ENCODE measurements at regions not wholly inside any gene's neighbourhood (a gene's known extent, or its start where the extent isn't known, plus 50 kb on each side); places are given as distances from the start of the nearest gene placed in this dataset.

DNA sequence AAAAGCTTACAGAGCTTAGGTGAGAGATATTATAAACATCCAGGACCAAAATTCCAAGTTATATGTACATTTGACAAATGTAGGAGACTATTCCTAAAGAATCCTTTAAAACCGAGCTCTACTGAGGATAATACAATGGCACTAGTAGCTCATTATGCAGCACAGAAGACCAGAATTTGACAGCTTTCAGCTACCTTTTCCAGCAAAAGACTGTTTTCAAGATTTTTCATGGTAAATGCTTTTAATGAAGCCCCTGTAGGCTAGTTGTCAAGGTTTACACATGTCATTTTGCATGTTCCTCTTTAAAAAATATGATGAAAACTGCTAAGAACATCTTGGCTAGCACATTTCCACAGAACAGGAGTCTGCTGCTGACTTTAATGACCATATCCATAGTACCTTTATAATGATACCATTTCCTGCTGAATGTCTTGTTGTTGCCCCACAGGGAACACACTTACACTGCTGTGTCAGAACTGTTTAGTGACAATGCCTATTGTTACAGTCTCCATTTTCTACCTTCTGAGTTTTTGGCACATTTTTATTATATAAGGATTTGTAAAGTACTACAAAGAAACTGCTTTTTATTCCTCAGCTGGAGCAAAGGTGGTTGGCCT, 1382.3 kb downstream of the RAPGEF2 start:
- H3K27ac ChIP-seq = no peak overlapping the region
- no peak for DNase-seq (ENCODE audit: low read depth in 1 of 2, low spot score in 1 of 2)
- H3K4me1 ChIP-seq = no peaks in the 10 kb centered on the region
- TF ChIP-seq, protein P1, sequence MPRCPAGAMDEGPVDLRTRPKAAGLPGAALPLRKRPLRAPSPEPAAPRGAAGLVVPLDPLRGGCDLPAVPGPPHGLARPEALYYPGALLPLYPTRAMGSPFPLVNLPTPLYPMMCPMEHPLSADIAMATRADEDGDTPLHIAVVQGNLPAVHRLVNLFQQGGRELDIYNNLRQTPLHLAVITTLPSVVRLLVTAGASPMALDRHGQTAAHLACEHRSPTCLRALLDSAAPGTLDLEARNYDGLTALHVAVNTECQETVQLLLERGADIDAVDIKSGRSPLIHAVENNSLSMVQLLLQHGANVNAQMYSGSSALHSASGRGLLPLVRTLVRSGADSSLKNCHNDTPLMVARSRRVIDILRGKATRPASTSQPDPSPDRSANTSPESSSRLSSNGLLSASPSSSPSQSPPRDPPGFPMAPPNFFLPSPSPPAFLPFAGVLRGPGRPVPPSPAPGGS (IDR thresholded peaks at IDR 0.05) = no peak
- TF ChIP-seq NR3C1 (IDR thresholded peaks at IDR 0.05) = no peak
- TF ChIP-seq EHF (CRISPR knock-in tag; IDR thresholded peaks at IDR 0.05) = no peak
- no peak for TF ChIP-seq NPAS2 (CRISPR knock-in tag; IDR thresholded peaks at IDR 0.05; ENCODE audit: borderline replicate concordance)
- no peak for TF ChIP-seq ESRRA (IDR thresholded peaks at IDR 0.05; ENCODE audit: borderline replicate concordance, low read length)
- no peak for TF ChIP-seq MAFK (IDR thresholded peaks at IDR 0.05; ENCODE audit: partially characterized antibody)
- TF ChIP-seq, protein P2, sequence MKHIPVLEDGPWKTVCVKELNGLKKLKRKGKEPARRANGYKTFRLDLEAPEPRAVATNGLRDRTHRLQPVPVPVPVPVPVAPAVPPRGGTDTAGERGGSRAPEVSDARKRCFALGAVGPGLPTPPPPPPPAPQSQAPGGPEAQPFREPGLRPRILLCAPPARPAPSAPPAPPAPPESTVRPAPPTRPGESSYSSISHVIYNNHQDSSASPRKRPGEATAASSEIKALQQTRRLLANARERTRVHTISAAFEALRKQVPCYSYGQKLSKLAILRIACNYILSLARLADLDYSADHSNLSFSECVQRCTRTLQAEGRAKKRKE (CRISPR knock-in tag; IDR thresholded peaks at IDR 0.05; ENCODE audit: low read depth) = no peak
- no peak for TF ChIP-seq KDM5A (IDR thresholded peaks at IDR 0.05)
- TF ChIP-seq CHD4 (IDR thresholded peaks at IDR 0.05; ENCODE audit: borderline replicate concordance) = no peak
- TF ChIP-seq, protein P3, sequence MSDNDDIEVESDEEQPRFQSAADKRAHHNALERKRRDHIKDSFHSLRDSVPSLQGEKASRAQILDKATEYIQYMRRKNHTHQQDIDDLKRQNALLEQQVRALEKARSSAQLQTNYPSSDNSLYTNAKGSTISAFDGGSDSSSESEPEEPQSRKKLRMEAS (IDR thresholded peaks at IDR 0.05) = no peak
- no peak for FAIRE-seq
- ChIA-PET CTCF (no interaction called here), POLR2A (no interaction called here)
- no peak overlapping the region for H3K4me3 ChIP-seq
- ATAC-seq = no peak
- 15% methylated on average over 1 of the region's 1 CpG for WGBS (ENCODE audit: missing lambda C conversion rate)
- H3K9me3 ChIP-seq = no peaks in the 10 kb centered on the region
- H3K4me2 ChIP-seq = no peak overlapping the region

DNA sequence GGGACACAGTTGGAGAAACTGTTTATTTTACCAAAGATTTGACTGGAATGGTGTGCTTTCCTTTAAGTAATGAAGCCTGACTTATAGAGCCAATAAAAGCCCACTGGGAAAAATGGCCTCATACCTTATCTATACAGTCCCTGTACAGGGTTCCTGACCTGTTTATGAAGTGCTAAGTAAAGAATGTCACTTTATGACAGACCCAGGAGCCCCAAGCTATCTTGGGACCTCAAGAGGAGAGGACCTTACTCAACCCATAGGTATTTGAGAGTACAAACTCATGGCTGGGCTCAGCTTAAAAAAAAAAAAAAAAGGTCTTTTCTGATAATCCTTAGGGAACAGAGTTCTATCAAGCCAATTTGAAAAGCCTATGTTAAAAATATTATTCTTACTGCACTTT, 1389.3 kb downstream of the RAPGEF2 start:
- Histone ChIP-seq H3K4me3 (no peak overlapping the region), H3K4me2 (no peak overlapping the region), H3K4me1 (no peaks in the 10 kb centered on the region), H3K27ac (no peak overlapping the region), H3K9me3 (no peaks in the 10 kb centered on the region)
- CTCF ChIA-PET = no interaction called here
- ATAC-seq (no peak), DNase-seq (ENCODE audit: low read depth in 1 of 2, low spot score in 1 of 2) (no peak), FAIRE-seq (no peak)
- POLR2A ChIA-PET = no interaction called here
- no peak for TF ChIP-seq SREBF2 (IDR thresholded peaks at IDR 0.05)

DNA sequence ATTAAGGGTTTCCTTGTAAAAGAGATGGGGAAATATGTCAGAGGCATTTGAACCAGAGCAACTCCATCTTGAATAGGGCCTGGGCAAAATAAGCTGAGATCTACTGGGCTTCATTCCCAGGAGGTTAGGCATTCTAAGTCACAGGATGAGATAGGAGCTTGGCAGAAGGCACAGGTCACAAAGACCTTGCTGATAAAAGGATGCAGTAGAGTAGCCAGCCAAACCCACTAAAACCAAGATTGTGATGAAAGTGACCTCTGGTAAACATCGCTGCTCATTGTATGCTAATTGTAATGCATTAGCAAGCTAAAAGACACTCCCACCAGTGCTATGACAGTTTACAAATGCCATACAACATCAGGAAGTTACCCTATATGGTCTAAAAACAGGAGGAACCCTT, 1390.3 kb downstream of the RAPGEF2 start:
- CTCF ChIA-PET = interaction anchor here (0.6 kb wide), 1 partner anchor 58 kb away, joined by 3 read pairs; no protein-coding TSS in a partner anchor
- POLR2A ChIA-PET = no interaction called here
- ATAC-seq (no peak), DNase-seq (ENCODE audit: low read depth in 1 of 2, low spot score in 1 of 2) (no peak), FAIRE-seq (no peak)
- H3K4me1 ChIP-seq = no peaks in the 10 kb centered on the region
- 67% methylated on average over 1 of the region's 1 CpG for WGBS (ENCODE audit: missing lambda C conversion rate)
- no peak overlapping the region for H3K4me3 ChIP-seq
- H3K4me2 ChIP-seq = no peak overlapping the region
- no peak overlapping the region for H3K27ac ChIP-seq
- TF ChIP-seq HOXA7 (CRISPR knock-in tag; IDR thresholded peaks at IDR 0.05) (no peak), ZSCAN20 (CRISPR knock-in tag; IDR thresholded peaks at IDR 0.05) (no peak), FOSB (CRISPR knock-in tag; IDR thresholded peaks at IDR 0.05) (no peak), RAD21 (conservative IDR thresholded peaks at IDR 0.05 in 1 of 2, IDR thresholded peaks at IDR 0.05 in 1 of 2) (no peak), BHLHE40 (IDR thresholded peaks at IDR 0.05; ENCODE audit: low read depth, low read length) (no peak), HOXB13 (CRISPR knock-in tag; IDR thresholded peaks at IDR 0.05; ENCODE audit: low read depth) (no peak), CEBPB (IDR thresholded peaks at IDR 0.05) (no peak), HOXB5 (CRISPR knock-in tag; IDR thresholded peaks at IDR 0.05) (no peak), FOXS1 (CRISPR knock-in tag; IDR thresholded peaks at IDR 0.05) (no peak)
- no peaks in the 10 kb centered on the region for H3K9me3 ChIP-seq

DNA sequence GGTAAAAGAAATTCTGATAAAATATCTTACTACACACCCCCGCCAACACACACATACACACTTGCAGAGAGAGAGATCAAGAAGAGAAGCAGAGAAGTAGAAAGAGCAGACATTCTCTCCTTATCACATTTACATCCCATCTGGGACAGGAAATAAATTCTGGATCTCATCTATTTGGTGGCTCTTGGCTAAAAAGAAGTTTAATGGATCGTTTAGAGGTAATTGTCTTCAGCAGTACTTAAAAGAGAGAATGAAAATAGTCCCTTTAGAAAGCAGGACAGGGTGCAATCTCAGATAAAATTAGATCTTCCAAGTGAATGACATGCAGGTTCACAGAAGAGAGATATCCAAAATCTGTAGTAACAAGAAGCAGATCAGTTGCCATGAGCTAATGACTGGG, 1392.5 kb downstream of the RAPGEF2 start:
- DNase-seq (ENCODE audit: low read depth in 1 of 2, low spot score in 1 of 2) (no peak), ATAC-seq (no peak), FAIRE-seq (no peak)
- no peak for TF ChIP-seq KDM1A (IDR thresholded peaks at IDR 0.05; ENCODE audit: low read depth)
- TF ChIP-seq, protein P4, sequence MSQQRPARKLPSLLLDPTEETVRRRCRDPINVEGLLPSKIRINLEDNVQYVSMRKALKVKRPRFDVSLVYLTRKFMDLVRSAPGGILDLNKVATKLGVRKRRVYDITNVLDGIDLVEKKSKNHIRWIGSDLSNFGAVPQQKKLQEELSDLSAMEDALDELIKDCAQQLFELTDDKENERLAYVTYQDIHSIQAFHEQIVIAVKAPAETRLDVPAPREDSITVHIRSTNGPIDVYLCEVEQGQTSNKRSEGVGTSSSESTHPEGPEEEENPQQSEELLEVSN (IDR thresholded peaks at IDR 0.05; ENCODE audit: borderline replicate concordance, low read depth) = no peak
- TF ChIP-seq HDAC2 (IDR thresholded peaks at IDR 0.05) = no peak
- TF ChIP-seq RAD21 (conservative IDR thresholded peaks at IDR 0.05 in 1 of 2, IDR thresholded peaks at IDR 0.05 in 1 of 2) = no peak
- TF ChIP-seq CHD2 (IDR thresholded peaks at IDR 0.05; ENCODE audit: low read length, partially characterized antibody) = no peak
- ChIA-PET CTCF (no interaction called here), POLR2A (no interaction called here)
- H3K4me1 ChIP-seq = no peaks in the 10 kb centered on the region
- H3K4me3 ChIP-seq = no peak overlapping the region
- no peak overlapping the region for H3K27ac ChIP-seq
- H3K4me2 ChIP-seq = no peak overlapping the region
- no peaks in the 10 kb centered on the region for H3K9me3 ChIP-seq
- WGBS (ENCODE audit: missing lambda C conversion rate) = 49% methylated on average over 2 of the region's 2 CpGs
